Calu3 (cell line): ENCODE measurements at regions not wholly inside any gene's neighbourhood (a gene's known extent, or its start where the extent isn't known, plus 50 kb on each side); places are given as distances from the start of the nearest gene placed in this dataset.
"Not testable (repeated sequence)": the region's sequence is repeated elsewhere in the genome, so short reads cannot be mapped to it uniquely, and the experiment has no call there.

ENCODE experiments used
- BruUV-seq: library from RNA; stranded (reverse); fragments of 400-500 nt; replicated peaks from 2 replicates; lab custom pipeline; 2021; lab: Mats Ljungman, UMichigan
- CTCF ChIA-PET: fragments of 300-600 bp; sonication (Branson Sonifier 250); formaldehyde crosslinking; loops from one replicate; lab custom pipeline; 2022; ENCODE audit warnings: antibody characterized with exemption; lab: Charles Lee
- DNase-seq: peaks from one replicate; pipeline ENCODE4 v3.0.0; 2022
- H3K27ac Mint-ChIP-seq: one replicate; pipeline ENCODE4 v1.8.0; 2022; ENCODE audit warnings: mixed read lengths; ENCODE audit not compliant: unreplicated experiment
- H3K27me3 Mint-ChIP-seq: one replicate; pipeline ENCODE4 v1.8.0; 2022; ENCODE audit warnings: mixed read lengths; ENCODE audit not compliant: unreplicated experiment
- H3K36me3 Mint-ChIP-seq: one replicate; pipeline ENCODE4 v1.8.0; 2022; ENCODE audit warnings: mild to moderate bottlenecking, moderate library complexity, mixed read lengths; ENCODE audit not compliant: insufficient read depth, unreplicated experiment
- H3K4me1 Mint-ChIP-seq: one replicate; pipeline ENCODE4 v1.8.0; 2022; ENCODE audit warnings: mild to moderate bottlenecking, low read depth, mixed read lengths; ENCODE audit not compliant: unreplicated experiment
- H3K4me3 Mint-ChIP-seq: one replicate; pipeline ENCODE4 v1.8.0; 2022; ENCODE audit warnings: mild to moderate bottlenecking, low read depth, moderate library complexity, mixed read lengths; ENCODE audit not compliant: unreplicated experiment
- H3K9me3 Mint-ChIP-seq: one replicate; pipeline ENCODE4 v1.8.0; 2022; ENCODE audit warnings: low read depth, mixed read lengths; ENCODE audit not compliant: unreplicated experiment
- CTCF ChIP-seq: fragments of 200-600 bp; IDR thresholded peaks from one replicate; pipeline ENCODE4 v1.8.0; 2022; ENCODE audit warnings: antibody characterized with exemption; ENCODE audit not compliant: unreplicated experiment
- intact Hi-C: fragments of 100-400 bp; cut with micrococcal nuclease; formaldehyde crosslinking; loops from one replicate; pipeline ENCODE4 v1.10.0; 2022; ENCODE audit not compliant: unreplicated experiment

- intact Hi-C loops = no loop called here
- DNase-seq = no peak
- Mint-ChIP-seq H3K27me3 (peaks cover 52% of the 10 kb centered on the region), H3K4me3 (no peak overlapping the region), H3K27ac (no peak overlapping the region), H3K4me1 (no peaks in the 10 kb centered on the region), H3K36me3 (no peaks in the 10 kb centered on the region), H3K9me3 (no peaks in the 10 kb centered on the region)
- TF ChIP-seq CTCF = no peak
- CTCF ChIA-PET = interaction anchor here (1.0 kb wide), 1 partner anchor 35 kb away, joined by 3 read pairs; no protein-coding TSS in a partner anchor
- no TSS peak for BruUV-seq
Observed at GRCh38 chr5:167852515-167852914, 438.9 kb upstream of the WWC1 start.

DNA sequence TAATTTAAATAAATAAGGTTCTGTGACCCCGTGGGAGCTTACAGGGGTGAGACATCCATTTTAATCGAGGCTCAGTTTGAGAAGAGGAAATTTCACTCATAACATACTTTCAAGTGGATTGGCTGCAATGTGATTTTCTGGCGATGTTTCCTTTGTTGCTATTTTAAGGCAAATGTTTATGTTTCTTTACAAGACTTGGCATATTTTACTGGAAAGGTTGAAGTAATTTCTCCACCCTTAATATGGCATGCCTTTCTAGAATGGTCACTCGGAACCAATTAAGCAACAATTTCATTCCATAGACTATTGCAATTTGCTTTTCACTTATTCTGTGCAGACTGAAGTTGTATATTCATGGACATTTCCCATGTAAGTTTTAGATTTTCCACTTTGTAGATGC lies 438.0 kb upstream of the WWC1 start:
- DNase-seq = no peak
- peaks cover 43% of the 10 kb centered on the region for H3K27me3 Mint-ChIP-seq
- no TSS peak for BruUV-seq
- intact Hi-C loops = no loop called here
- CTCF ChIA-PET = no interaction called here
- H3K4me1 Mint-ChIP-seq = no peaks in the 10 kb centered on the region
- TF ChIP-seq CTCF = no peak
- H3K9me3 Mint-ChIP-seq = no peaks in the 10 kb centered on the region
- no peak overlapping the region for H3K27ac Mint-ChIP-seq
- no peaks in the 10 kb centered on the region for H3K36me3 Mint-ChIP-seq
- H3K4me3 Mint-ChIP-seq = no peak overlapping the region

DNA sequence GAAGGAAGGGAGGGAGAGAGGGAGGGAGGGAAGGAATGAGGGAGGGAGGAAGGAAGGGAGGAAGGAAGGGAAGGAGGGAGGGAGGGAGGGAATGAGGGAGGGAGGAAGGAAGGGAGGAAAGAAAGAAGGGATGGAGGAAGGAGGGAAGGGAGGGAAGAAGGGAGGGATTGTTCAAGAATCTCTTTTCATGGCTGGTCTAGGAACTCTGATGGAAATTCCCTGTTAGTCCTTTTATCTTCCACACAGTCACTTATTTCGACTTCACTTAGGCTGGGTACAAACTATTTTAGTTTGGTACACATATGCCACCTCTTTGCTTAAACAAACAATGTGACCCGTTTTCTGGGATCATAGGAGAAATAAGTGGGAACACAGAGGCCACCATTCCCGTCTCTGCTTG lies 435.6 kb upstream of the WWC1 start:
- Mint-ChIP-seq H3K27me3 (peaks cover 21% of the 10 kb centered on the region), H3K36me3 (no peaks in the 10 kb centered on the region), H3K4me3 (no peak overlapping the region), H3K4me1 (no peaks in the 10 kb centered on the region), H3K27ac (no peak overlapping the region), H3K9me3 (no peaks in the 10 kb centered on the region)
- CTCF ChIA-PET = no interaction called here
- intact Hi-C loops = no loop called here
- TF ChIP-seq CTCF = no peak
- no peak for DNase-seq
- BruUV-seq = no TSS peak

GRCh38 chr5:167857321-167857720 lies 434.1 kb upstream of the WWC1 start:
- Mint-ChIP-seq H3K27me3 (peaks cover 29% of the 10 kb centered on the region), H3K9me3 (peaks cover 3% of the 10 kb centered on the region), H3K36me3 (no peaks in the 10 kb centered on the region), H3K4me3 (no peak overlapping the region), H3K27ac (no peak overlapping the region), H3K4me1 (no peaks in the 10 kb centered on the region)
- DNase-seq = no peak
- TF ChIP-seq CTCF = no peak
- no TSS peak for BruUV-seq
- intact Hi-C loops = no loop called here
- CTCF ChIA-PET = interaction anchor here (0.6 kb wide), 1 partner anchor 23 kb away, joined by 5 read pairs; no protein-coding TSS in a partner anchor

- H3K36me3 Mint-ChIP-seq, intact Hi-C loops, H3K4me1 Mint-ChIP-seq, DNase-seq, H3K4me3 Mint-ChIP-seq, H3K27ac Mint-ChIP-seq, CTCF ChIA-PET, BruUV-seq, H3K9me3 Mint-ChIP-seq: not testable (repeated sequence)
- peaks cover 39% of the 10 kb centered on the region for H3K27me3 Mint-ChIP-seq
Observed at GRCh38 chr5:167858186-167858855, 433.1 kb upstream of the WWC1 start.
